ENCODE measurements at regions not wholly inside any gene's neighbourhood (a gene's known extent, or its start where the extent isn't known, plus 50 kb on each side); places are given as distances from the start of the nearest gene placed in this dataset.

DNA sequence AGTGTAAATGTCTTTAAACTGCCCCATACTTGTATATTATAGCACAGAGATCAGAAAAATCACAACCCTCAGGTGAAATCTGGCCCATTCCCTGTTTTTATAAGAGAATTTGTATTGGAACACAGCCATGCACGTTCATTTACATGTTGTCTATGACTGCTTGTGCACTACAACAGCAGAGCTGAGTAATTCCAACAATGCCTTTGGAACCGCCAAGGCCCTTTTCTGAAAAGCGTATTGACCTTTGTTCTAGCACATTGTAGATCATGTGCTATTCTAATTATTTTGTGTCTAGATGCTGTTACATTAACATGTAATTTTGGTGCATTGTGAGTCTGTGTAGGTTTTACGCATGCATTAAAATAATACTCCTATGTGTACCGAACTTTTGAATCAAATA, 339.6 kb downstream of the CHRM3 start:
- TF ChIP-seq, protein P1, sequence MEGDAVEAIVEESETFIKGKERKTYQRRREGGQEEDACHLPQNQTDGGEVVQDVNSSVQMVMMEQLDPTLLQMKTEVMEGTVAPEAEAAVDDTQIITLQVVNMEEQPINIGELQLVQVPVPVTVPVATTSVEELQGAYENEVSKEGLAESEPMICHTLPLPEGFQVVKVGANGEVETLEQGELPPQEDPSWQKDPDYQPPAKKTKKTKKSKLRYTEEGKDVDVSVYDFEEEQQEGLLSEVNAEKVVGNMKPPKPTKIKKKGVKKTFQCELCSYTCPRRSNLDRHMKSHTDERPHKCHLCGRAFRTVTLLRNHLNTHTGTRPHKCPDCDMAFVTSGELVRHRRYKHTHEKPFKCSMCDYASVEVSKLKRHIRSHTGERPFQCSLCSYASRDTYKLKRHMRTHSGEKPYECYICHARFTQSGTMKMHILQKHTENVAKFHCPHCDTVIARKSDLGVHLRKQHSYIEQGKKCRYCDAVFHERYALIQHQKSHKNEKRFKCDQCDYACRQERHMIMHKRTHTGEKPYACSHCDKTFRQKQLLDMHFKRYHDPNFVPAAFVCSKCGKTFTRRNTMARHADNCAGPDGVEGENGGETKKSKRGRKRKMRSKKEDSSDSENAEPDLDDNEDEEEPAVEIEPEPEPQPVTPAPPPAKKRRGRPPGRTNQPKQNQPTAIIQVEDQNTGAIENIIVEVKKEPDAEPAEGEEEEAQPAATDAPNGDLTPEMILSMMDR (conservative IDR thresholded peaks at IDR 0.05 in 1 of 2, IDR thresholded peaks at IDR 0.05 in 1 of 2; ENCODE audit: low read depth in 1 of 2, low read length in 2 of 2) = no peak
- no peak for TF ChIP-seq EZH2 (IDR thresholded peaks at IDR 0.05; ENCODE audit: low read length, missing control alignments)
